ENCODE measurements at regions not wholly inside any gene's neighbourhood (a gene's known extent, or its start where the extent isn't known, plus 50 kb on each side); places are given as distances from the start of the nearest gene placed in this dataset.

- TF ChIP-seq CTCF (conservative IDR thresholded peaks at IDR 0.05; ENCODE audit: low read length), result no peak
- TF ChIP-seq EZH2phosphoT487 (IDR thresholded peaks at IDR 0.05; ENCODE audit: borderline replicate concordance, low read depth, low read length), result no peak
These were observed 391.7 kb upstream of the ADARB2 start for GRCh38 chr10:2128991-2129390.
